Activated naive CD4-positive, alpha-beta T cell treated with anti-CD3 and anti-CD28 coated beads, Interleukin-2, amount 50 U/mL, for 24 hours (primary cell): ENCODE measurements at regions not wholly inside any gene's neighbourhood (a gene's known extent, or its start where the extent isn't known, plus 50 kb on each side); places are given as distances from the start of the nearest gene placed in this dataset.

Experiments used
- H3K27ac Mint-ChIP-seq: one replicate; pipeline ENCODE4 v1.8.0; 2021; ENCODE audit warnings: mild to moderate bottlenecking, mixed read lengths
- H3K27me3 Mint-ChIP-seq: one replicate; pipeline ENCODE4 v1.8.0; 2021; ENCODE audit warnings: mixed read lengths
- H3K36me3 Mint-ChIP-seq: one replicate; pipeline ENCODE4 v1.8.0; 2021; ENCODE audit warnings: mixed read lengths
- H3K4me1 Mint-ChIP-seq: one replicate; pipeline ENCODE4 v1.8.0; 2021; ENCODE audit warnings: mixed read lengths
- H3K4me3 Mint-ChIP-seq: one replicate; pipeline ENCODE4 v1.8.0; 2021; ENCODE audit warnings: mild to moderate bottlenecking, mixed read lengths
- H3K9me3 Mint-ChIP-seq: one replicate; pipeline ENCODE4 v1.8.0; 2021; ENCODE audit warnings: mixed read lengths

- H3K27me3 Mint-ChIP-seq: no peaks in the 10 kb centered on the region
- H3K4me3 Mint-ChIP-seq: no peak overlapping the region
- no peak overlapping the region for H3K27ac Mint-ChIP-seq
- no peaks in the 10 kb centered on the region for H3K36me3 Mint-ChIP-seq
- no peaks in the 10 kb centered on the region for H3K9me3 Mint-ChIP-seq
- H3K4me1 Mint-ChIP-seq: no peaks in the 10 kb centered on the region
These were observed 74.7 kb upstream of the SPTLC1 start for GRCh38 chr9:92189782-92190535.

GRCh38 chr9:92188969-92189781, 74.0 kb upstream of the SPTLC1 start:
- Mint-ChIP-seq H3K36me3 (no peaks in the 10 kb centered on the region), H3K9me3 (no peaks in the 10 kb centered on the region), H3K27me3 (no peaks in the 10 kb centered on the region), H3K4me1 (no peaks in the 10 kb centered on the region), H3K4me3 (no peak overlapping the region), H3K27ac (no peak overlapping the region)

GRCh38 chr9:92187989-92188714, 72.9 kb upstream of the SPTLC1 start:
- Mint-ChIP-seq H3K27ac (no peak overlapping the region), H3K36me3 (no peaks in the 10 kb centered on the region), H3K9me3 (no peaks in the 10 kb centered on the region), H3K4me3 (no peak overlapping the region), H3K4me1 (no peaks in the 10 kb centered on the region), H3K27me3 (no peaks in the 10 kb centered on the region)

GRCh38 chr9:92187390-92187789, 72.2 kb upstream of the SPTLC1 start:
- Mint-ChIP-seq H3K9me3 (no peaks in the 10 kb centered on the region), H3K27me3 (no peaks in the 10 kb centered on the region), H3K36me3 (no peaks in the 10 kb centered on the region), H3K4me3 (no peak overlapping the region), H3K4me1 (no peaks in the 10 kb centered on the region), H3K27ac (no peak overlapping the region)

- no peaks in the 10 kb centered on the region for H3K9me3 Mint-ChIP-seq
These were observed 71.4 kb upstream of the SPTLC1 start for GRCh38 chr9:92186631-92187030.

GRCh38 chr9:92185681-92186080, 70.5 kb upstream of the SPTLC1 start:
- Mint-ChIP-seq H3K27ac (no peak overlapping the region), H3K27me3 (no peaks in the 10 kb centered on the region), H3K9me3 (no peaks in the 10 kb centered on the region), H3K36me3 (no peaks in the 10 kb centered on the region), H3K4me1 (no peaks in the 10 kb centered on the region), H3K4me3 (no peak overlapping the region)

More at GRCh38 chr9:92186631-92187030, 71.4 kb upstream of the SPTLC1 start:
- Mint-ChIP-seq H3K27me3 (no peaks in the 10 kb centered on the region), H3K27ac (no peak overlapping the region), H3K36me3 (no peaks in the 10 kb centered on the region), H3K4me1 (no peaks in the 10 kb centered on the region), H3K4me3 (no peak overlapping the region)

GRCh38 chr9:92185096-92185495, 69.9 kb upstream of the SPTLC1 start:
- no peaks in the 10 kb centered on the region for H3K36me3 Mint-ChIP-seq
- no peaks in the 10 kb centered on the region for H3K27me3 Mint-ChIP-seq
- no peak overlapping the region for H3K27ac Mint-ChIP-seq
- H3K9me3 Mint-ChIP-seq: no peaks in the 10 kb centered on the region
- no peak overlapping the region for H3K4me3 Mint-ChIP-seq
- no peaks in the 10 kb centered on the region for H3K4me1 Mint-ChIP-seq

GRCh38 chr9:92184041-92184564, 68.9 kb upstream of the SPTLC1 start:
- Mint-ChIP-seq H3K27me3 (no peaks in the 10 kb centered on the region), H3K36me3 (no peaks in the 10 kb centered on the region), H3K4me3 (no peak overlapping the region), H3K27ac (no peak overlapping the region), H3K9me3 (no peaks in the 10 kb centered on the region), H3K4me1 (no peaks in the 10 kb centered on the region)

- Mint-ChIP-seq H3K4me1 (no peaks in the 10 kb centered on the region), H3K36me3 (no peaks in the 10 kb centered on the region), H3K27ac (no peak overlapping the region), H3K9me3 (no peaks in the 10 kb centered on the region), H3K4me3 (no peak overlapping the region), H3K27me3 (no peaks in the 10 kb centered on the region)
These were observed 68.2 kb upstream of the SPTLC1 start for GRCh38 chr9:92183449-92183848.

- Mint-ChIP-seq H3K4me1 (no peaks in the 10 kb centered on the region), H3K27me3 (no peaks in the 10 kb centered on the region), H3K9me3 (no peaks in the 10 kb centered on the region), H3K36me3 (no peaks in the 10 kb centered on the region), H3K27ac (no peak overlapping the region), H3K4me3 (no peak overlapping the region)
These were observed 66.1 kb upstream of the SPTLC1 start for GRCh38 chr9:92181296-92181695.

GRCh38 chr9:92180669-92181181, 65.5 kb upstream of the SPTLC1 start:
- H3K27me3 Mint-ChIP-seq: no peaks in the 10 kb centered on the region
- no peaks in the 10 kb centered on the region for H3K4me1 Mint-ChIP-seq
- no peak overlapping the region for H3K4me3 Mint-ChIP-seq
- no peaks in the 10 kb centered on the region for H3K9me3 Mint-ChIP-seq
- H3K36me3 Mint-ChIP-seq: no peaks in the 10 kb centered on the region
- no peak overlapping the region for H3K27ac Mint-ChIP-seq

- Mint-ChIP-seq H3K27me3 (no peaks in the 10 kb centered on the region), H3K27ac (no peak overlapping the region), H3K9me3 (no peaks in the 10 kb centered on the region), H3K4me1 (no peaks in the 10 kb centered on the region), H3K4me3 (no peak overlapping the region), H3K36me3 (no peaks in the 10 kb centered on the region)
These were observed 64.8 kb upstream of the SPTLC1 start for GRCh38 chr9:92180002-92180400.

- H3K9me3 Mint-ChIP-seq: no peaks in the 10 kb centered on the region
- H3K4me3 Mint-ChIP-seq: no peak overlapping the region
- H3K27ac Mint-ChIP-seq: no peak overlapping the region
- H3K27me3 Mint-ChIP-seq: no peaks in the 10 kb centered on the region
- no peaks in the 10 kb centered on the region for H3K36me3 Mint-ChIP-seq
- no peaks in the 10 kb centered on the region for H3K4me1 Mint-ChIP-seq
These were observed 64.2 kb upstream of the SPTLC1 start for GRCh38 chr9:92179286-92180001.

GRCh38 chr9:92177591-92177990, 62.4 kb upstream of the SPTLC1 start:
- H3K9me3 Mint-ChIP-seq: no peaks in the 10 kb centered on the region
- H3K4me3 Mint-ChIP-seq: no peak overlapping the region
- peaks cover 6% of the 10 kb centered on the region for H3K27me3 Mint-ChIP-seq
- H3K36me3 Mint-ChIP-seq: no peaks in the 10 kb centered on the region
- no peak overlapping the region for H3K27ac Mint-ChIP-seq
- no peaks in the 10 kb centered on the region for H3K4me1 Mint-ChIP-seq

GRCh38 chr9:92176800-92177185, 61.6 kb upstream of the SPTLC1 start:
- Mint-ChIP-seq H3K27me3 (peaks cover 6% of the 10 kb centered on the region), H3K4me1 (no peaks in the 10 kb centered on the region), H3K27ac (no peak overlapping the region), H3K4me3 (no peak overlapping the region), H3K9me3 (no peaks in the 10 kb centered on the region), H3K36me3 (no peaks in the 10 kb centered on the region)
